ENCODE measurements at regions not wholly inside any gene's neighbourhood (a gene's known extent, or its start where the extent isn't known, plus 50 kb on each side); places are given as distances from the start of the nearest gene placed in this dataset.

DNA sequence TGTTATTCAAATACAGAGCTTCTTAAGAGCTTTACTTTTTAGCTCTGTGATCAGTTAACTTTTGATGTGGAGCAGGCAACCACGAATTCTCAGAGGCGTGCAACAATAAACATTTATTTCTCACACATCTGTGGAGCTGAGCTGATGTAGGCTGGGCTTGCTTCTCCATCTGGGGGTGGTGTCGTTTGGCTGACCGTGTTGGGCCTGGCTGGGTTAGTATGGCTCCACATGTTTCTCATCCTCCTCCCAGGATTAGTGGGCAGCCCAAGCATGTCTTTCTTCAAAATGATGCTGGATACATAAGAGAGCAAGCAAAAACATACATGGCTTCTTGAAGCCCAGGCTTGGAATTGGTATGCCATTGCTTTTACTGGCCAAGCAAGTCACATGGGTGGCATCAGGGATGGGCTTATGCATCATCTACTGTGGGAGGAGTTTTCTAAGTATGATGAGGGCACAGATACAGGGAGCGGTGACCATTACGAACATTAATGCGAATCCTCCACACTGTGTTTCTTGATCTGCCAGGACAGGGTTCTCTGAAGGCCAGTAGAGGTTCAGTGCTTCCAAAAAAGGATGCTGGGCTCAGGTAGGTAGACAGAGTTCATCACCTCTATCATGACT is 157.0 kb upstream of the TNP1 start:
- no peak for DNase-seq (ENCODE audit: extremely low spot score)

DNA sequence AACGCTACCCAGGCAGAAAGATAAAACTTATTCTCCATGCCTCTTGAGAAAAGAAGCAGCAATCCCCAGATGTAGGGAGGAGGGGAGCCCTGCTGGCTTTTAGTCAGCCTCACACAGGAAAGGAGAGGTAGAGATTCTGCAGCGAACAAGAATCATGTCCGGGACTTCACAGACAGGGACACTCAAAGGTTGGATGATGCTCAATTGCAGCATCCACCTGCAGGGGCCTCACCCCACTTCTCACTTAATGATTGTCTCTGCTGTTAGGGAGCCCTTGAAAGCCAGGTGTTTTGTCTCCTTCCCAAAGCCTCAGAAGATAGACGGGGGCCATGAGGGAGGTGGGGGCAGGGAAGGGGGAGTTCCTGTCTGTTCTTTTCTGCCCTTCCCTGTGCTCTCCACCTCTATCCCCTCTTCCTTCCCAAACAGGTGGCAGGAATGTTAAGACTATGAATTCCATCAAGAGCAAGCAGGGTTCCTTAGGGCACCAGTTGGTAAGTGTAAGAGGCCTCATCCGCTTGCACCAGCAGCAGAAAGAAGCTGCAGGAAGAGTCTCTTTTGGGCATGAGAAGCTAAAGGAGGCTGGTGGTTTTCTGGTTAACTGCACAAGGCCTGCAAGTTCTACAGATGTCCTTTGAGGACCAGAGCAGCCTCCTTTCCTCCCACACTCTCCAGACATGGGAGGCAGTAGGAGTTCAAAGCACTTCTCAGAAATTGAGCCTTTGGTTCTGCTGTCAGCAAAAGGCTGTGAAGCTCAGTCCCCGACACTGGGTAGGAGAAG is 154.7 kb upstream of the TNP1 start:
- TF ChIP-seq, protein P1, sequence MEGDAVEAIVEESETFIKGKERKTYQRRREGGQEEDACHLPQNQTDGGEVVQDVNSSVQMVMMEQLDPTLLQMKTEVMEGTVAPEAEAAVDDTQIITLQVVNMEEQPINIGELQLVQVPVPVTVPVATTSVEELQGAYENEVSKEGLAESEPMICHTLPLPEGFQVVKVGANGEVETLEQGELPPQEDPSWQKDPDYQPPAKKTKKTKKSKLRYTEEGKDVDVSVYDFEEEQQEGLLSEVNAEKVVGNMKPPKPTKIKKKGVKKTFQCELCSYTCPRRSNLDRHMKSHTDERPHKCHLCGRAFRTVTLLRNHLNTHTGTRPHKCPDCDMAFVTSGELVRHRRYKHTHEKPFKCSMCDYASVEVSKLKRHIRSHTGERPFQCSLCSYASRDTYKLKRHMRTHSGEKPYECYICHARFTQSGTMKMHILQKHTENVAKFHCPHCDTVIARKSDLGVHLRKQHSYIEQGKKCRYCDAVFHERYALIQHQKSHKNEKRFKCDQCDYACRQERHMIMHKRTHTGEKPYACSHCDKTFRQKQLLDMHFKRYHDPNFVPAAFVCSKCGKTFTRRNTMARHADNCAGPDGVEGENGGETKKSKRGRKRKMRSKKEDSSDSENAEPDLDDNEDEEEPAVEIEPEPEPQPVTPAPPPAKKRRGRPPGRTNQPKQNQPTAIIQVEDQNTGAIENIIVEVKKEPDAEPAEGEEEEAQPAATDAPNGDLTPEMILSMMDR (IDR thresholded peaks at IDR 0.05; ENCODE audit: control extremely low read depth, extremely low read depth, low read depth, missing control alignments), result no peak
- POLR2A ChIA-PET, result no interaction called here
- no peak for DNase-seq (ENCODE audit: extremely low spot score)
- CTCF ChIA-PET, result no interaction called here

More for the DNA sequence above, 157.0 kb upstream of the TNP1 start:
- ChIA-PET CTCF (no interaction called here), POLR2A (no interaction called here)
- TF ChIP-seq, protein P1 (IDR thresholded peaks at IDR 0.05; ENCODE audit: control extremely low read depth, extremely low read depth, low read depth, missing control alignments), result no peak

DNA sequence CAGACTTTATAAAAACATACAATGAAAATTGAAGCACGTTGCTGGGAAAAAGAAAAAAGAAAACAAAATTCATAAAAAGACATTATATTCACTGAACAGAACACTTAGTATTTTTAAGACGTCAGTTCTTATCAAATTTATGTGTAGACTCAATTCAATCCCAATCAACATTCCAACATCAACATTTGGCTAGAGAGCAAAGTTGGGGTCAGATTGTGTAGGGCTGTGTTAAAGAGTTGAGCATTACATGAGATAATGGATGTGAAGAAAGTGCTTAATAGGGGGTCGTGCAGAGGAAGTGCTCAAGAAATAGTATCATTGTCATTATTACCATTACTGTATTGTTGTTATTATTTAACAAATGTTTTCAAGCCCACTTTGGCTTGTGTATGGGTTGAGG is 154.1 kb upstream of the TNP1 start:
- POLR2A ChIA-PET, result no interaction called here
- DNase-seq (ENCODE audit: extremely low spot score), result no peak
- CTCF ChIA-PET, result no interaction called here
- TF ChIP-seq, protein P1 (IDR thresholded peaks at IDR 0.05; ENCODE audit: control extremely low read depth, extremely low read depth, low read depth, missing control alignments), result no peak

DNA sequence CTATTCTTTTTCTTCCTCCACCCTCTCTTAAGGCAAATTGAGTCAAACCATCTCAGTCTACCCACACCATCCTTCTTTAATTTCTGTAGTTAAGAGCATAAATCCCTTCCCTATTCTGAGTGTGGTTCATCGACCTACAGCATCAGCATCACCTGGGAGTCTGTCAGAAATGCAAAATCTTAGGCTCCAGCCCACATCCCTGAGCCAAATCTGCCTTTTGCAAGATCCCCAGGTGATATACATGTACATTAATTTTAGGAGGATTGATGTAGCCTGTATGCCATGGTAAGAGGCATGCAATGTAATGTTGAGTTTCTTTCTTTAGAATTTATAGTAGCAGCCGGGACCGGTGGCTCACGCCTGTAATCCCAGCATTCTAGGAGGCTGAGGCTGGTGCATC is 151.7 kb upstream of the TNP1 start:
- no peak for DNase-seq (ENCODE audit: extremely low spot score)
- POLR2A ChIA-PET, result no interaction called here
- CTCF ChIA-PET, result no interaction called here
- TF ChIP-seq, protein P1 (IDR thresholded peaks at IDR 0.05; ENCODE audit: control extremely low read depth, extremely low read depth, low read depth, missing control alignments), result no peak

DNA sequence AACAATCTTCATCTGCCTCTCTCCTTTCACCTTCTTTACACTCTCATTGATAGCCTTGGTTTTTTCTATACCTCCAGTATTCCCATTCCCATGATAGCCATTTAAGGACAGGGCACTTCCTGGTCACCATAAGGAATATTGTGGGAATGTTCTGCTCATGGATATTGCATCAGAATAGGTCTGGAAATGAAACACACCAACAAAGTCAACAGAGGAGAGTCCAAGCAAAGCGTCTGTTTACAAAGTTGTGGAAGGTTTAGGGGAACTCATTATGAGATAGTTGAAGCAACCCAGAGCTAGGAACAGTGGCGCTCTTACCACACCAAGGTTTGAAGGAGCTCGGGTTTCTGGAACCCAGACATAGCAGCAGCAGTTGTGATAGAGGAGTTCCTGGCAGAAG is 150.3 kb upstream of the TNP1 start:
- ChIA-PET POLR2A (no interaction called here), CTCF (interaction anchor here (2.3 kb wide), 1 partner anchor 17 kb away, joined by 8 read pairs; no protein-coding TSS in a partner anchor)
- DNase-seq (ENCODE audit: extremely low spot score), result no peak
- TF ChIP-seq, protein P1 (IDR thresholded peaks at IDR 0.05; ENCODE audit: control extremely low read depth, extremely low read depth, low read depth, missing control alignments), result no peak

DNA sequence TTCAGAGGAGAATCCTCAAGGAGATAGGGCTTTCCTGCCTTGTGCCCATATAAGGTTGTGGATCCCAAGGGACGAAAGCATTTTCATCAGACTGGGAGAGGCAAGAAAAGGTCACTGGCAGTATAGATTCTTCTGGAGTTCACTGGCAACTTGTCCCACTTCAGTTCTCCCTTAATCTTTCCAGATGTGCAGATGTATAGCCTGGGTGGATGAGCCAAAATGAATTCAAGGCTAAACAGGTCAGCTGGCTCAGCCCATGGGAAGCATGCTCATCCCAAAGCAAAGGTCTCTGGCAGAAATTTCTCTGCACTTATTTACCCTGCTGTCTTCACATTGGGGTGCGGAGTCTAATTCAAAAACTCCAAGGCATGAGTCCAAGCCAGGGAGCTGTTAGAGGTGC is 148.9 kb upstream of the TNP1 start:
- POLR2A ChIA-PET, result no interaction called here
- CTCF ChIA-PET, result interaction anchor here (2.3 kb wide), 1 partner anchor 16 kb away, joined by 8 read pairs; no protein-coding TSS in a partner anchor
- TF ChIP-seq, protein P1 (IDR thresholded peaks at IDR 0.05; ENCODE audit: control extremely low read depth, extremely low read depth, low read depth, missing control alignments), result no peak
- DNase-seq (ENCODE audit: extremely low spot score), result no peak

Measured in GM10248 (cell line).